CD14-positive monocyte (primary cell): ENCODE measurements at regions not wholly inside any gene's neighbourhood (a gene's known extent, or its start where the extent isn't known, plus 50 kb on each side); places are given as distances from the start of the nearest gene placed in this dataset.
A peak's percentile ranks its signal among the peaks of the same experiment; 100 is the strongest.

Experiments
- DNase-seq, 3 donors: peaks; one replicate each; pipeline ENCODE4 v3.0.0-alpha.2; 2011 to 2022
- H2AFZ ChIP-seq: 2 replicates; pipeline ENCODE4 v1.6.0; 2012; ENCODE audit warnings: mild to moderate bottlenecking, low read depth, low read length, inconsistent platforms; ENCODE audit not compliant: insufficient read depth, poor library complexity, severe bottlenecking
- H3K27ac ChIP-seq, 2 donors: 1 replicate in 1 of 2; 2 replicates in 1 of 2; pipeline ENCODE4 v1.5.1; 2012 to 2013; ENCODE audit warnings: low read length in 2 of 2, control low read depth in 1 of 2, inconsistent platforms in 1 of 2, low read depth in 1 of 2, mild to moderate bottlenecking in 1 of 2
- H3K27me3 ChIP-seq, 2 donors: one replicate each; pipeline versions ENCODE4 v1.6.0 to v1.6.1; 2011 to 2013; ENCODE audit warnings: low read length in 2 of 2; ENCODE audit not compliant: control insufficient read depth in 2 of 2, insufficient read depth in 2 of 2
- H3K36me3 ChIP-seq, 2 donors: replicated peaks in 1 of 2; 1 replicate in 1 of 2; 2 replicates in 1 of 2; pipeline versions ENCODE4 v1.5.1 to v1.6.1; 2012 to 2013; ENCODE audit warnings: low read length in 2 of 2, control low read depth in 1 of 2, inconsistent platforms in 1 of 2, mild to moderate bottlenecking in 1 of 2; ENCODE audit not compliant: insufficient read depth in 2 of 2, control insufficient read depth in 1 of 2
- H3K4me1 ChIP-seq, 2 donors: 1 replicate in 1 of 2; 2 replicates in 1 of 2; pipeline versions ENCODE4 v1.5.1 to v1.6.1; 2012 to 2013; ENCODE audit warnings: low read length in 2 of 2, control low read depth in 1 of 2, inconsistent platforms in 1 of 2, mild to moderate bottlenecking in 1 of 2, moderate library complexity in 1 of 2; ENCODE audit not compliant: insufficient read depth in 2 of 2, control insufficient read depth in 1 of 2
- H3K4me2 ChIP-seq: replicated peaks from 2 replicates; pipeline ENCODE3; 2012; ENCODE audit warnings: low read length, moderate library complexity, mild to moderate bottlenecking; ENCODE audit not compliant: poor library complexity, severe bottlenecking; ENCODE audit errors: extremely low read depth
- H3K4me3 ChIP-seq, 3 experiments: fragments of 200-600 bp in 1 of 3; sonication (generic) in 1 of 3; replicated peaks in 1 of 3; 1 replicate in 2 of 3; 2 replicates in 1 of 3; pipeline ENCODE4 v1.5.1; 2011 to 2013; ENCODE audit warnings: low read length in 3 of 3, mild to moderate bottlenecking in 3 of 3, control low read depth in 2 of 3, low read depth in 2 of 3, inconsistent platforms in 1 of 3, moderate library complexity in 1 of 3
- H3K79me2 ChIP-seq: 2 replicates; pipeline ENCODE4 v1.6.0; 2012; ENCODE audit warnings: mild to moderate bottlenecking, control low read depth, inconsistent platforms, low read length, moderate library complexity; ENCODE audit not compliant: insufficient read depth
- H3K9ac ChIP-seq: 2 replicates; pipeline ENCODE4 v1.6.0; 2017; ENCODE audit warnings: low read length, mild to moderate bottlenecking; ENCODE audit not compliant: insufficient read depth, poor library complexity, severe bottlenecking
- H3K9me3 ChIP-seq, 2 donors: replicated peaks in 1 of 2; 1 replicate in 1 of 2; 2 replicates in 1 of 2; pipeline versions ENCODE4 v1.5.1 to v1.6.1; 2012 to 2013; ENCODE audit warnings: low read length in 2 of 2, control low read depth in 1 of 2; ENCODE audit not compliant: control insufficient read depth in 1 of 2, insufficient read depth in 1 of 2
- H4K20me1 ChIP-seq: 2 replicates; pipeline ENCODE4 v1.6.0; 2012; ENCODE audit warnings: mild to moderate bottlenecking, low read length, control low read depth, moderate library complexity; ENCODE audit not compliant: insufficient read depth
- H3K27ac Mint-ChIP-seq, 7 donors: one replicate each; pipeline ENCODE4 v1.8.0; 2020; ENCODE audit warnings: mild to moderate bottlenecking in 7 of 7, mixed read lengths in 7 of 7, moderate library complexity in 6 of 7, inconsistent platforms in 2 of 7
- H3K27me3 Mint-ChIP-seq, 3 donors: one replicate each; pipeline ENCODE4 v1.8.0; 2021 to 2022; ENCODE audit warnings: low read depth in 3 of 3, mild to moderate bottlenecking in 3 of 3, mixed read lengths in 3 of 3, moderate library complexity in 3 of 3, inconsistent platforms in 1 of 3
- H3K36me3 Mint-ChIP-seq, 2 donors: one replicate each; pipeline ENCODE4 v1.8.0; 2020; ENCODE audit warnings: mixed read lengths in 2 of 2, inconsistent platforms in 1 of 2, mild to moderate bottlenecking in 1 of 2
- H3K4me1 Mint-ChIP-seq: one replicate; pipeline ENCODE4 v1.8.0; 2020; ENCODE audit warnings: mild to moderate bottlenecking, mixed read lengths
- H3K4me3 Mint-ChIP-seq, 2 donors: one replicate each; pipeline ENCODE4 v1.8.0; 2020; ENCODE audit warnings: mild to moderate bottlenecking in 2 of 2, mixed read lengths in 2 of 2, moderate library complexity in 1 of 2
- H3K9me3 Mint-ChIP-seq, 7 donors: one replicate each; pipeline ENCODE4 v1.8.0; 2020 to 2022; ENCODE audit warnings: mixed read lengths in 7 of 7, mild to moderate bottlenecking in 6 of 7, moderate library complexity in 6 of 7, inconsistent platforms in 2 of 7
- WGBS: methylation state at CpG from one replicate; pipeline ENCODE4 v1.1.5; 2013; ENCODE audit warnings: missing lambda C conversion rate; ENCODE audit not compliant: insufficient coverage; 5-methylcytosine and 5-hydroxymethylcytosine counted together
- intact Hi-C, 2 donors: fragments of 100-400 bp; cut with micrococcal nuclease; formaldehyde crosslinking; loops; one replicate each; pipeline versions ENCODE4 v1.15.0 to v1.15.1; 2023
- TF ChIP-seq, protein P1 (sequence below): fragments of 200-600 bp; IDR thresholded peaks from one replicate; pipeline ENCODE4 v1.8.0; 2022; ENCODE audit warnings: antibody characterized with exemption, mild to moderate bottlenecking

DNA sequence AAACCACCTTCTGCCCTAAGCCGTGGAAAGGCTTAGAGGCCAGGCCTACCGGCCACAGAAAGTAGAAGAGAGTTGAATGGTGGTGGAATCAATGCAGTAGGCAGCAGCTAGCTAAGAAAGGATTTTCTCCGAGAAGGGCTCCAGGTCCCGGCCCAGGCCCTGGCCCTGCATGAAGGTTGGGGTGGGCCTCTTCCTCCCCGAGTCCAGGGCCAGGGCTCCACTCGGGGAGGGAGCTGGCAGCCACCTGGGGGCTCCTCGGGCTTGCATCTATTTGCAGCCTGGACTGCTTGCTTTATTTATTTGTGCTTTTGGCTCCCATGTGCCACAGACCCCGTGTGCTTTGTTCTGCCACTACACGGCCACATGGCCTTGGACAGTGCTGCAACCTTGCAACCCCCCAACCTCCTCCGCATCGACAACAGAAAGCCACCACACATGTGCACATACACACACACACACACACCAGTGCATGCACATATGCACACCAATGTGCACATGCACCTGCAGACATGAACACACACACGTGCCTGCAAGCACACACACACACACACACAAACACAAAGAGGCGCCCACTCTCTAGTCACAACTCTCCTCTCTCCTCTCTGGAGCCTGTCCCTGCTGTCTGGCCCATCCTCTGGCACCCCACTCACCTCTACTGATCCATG lies 96.4 kb upstream of the TNRC6C start:
- WGBS: 87% methylated on average over 13 of the region's 13 CpGs
- H3K4me1 ChIP-seq: peaks cover 20 to 22% of the 10 kb centered on the region in 2 donors
- no peak overlapping the region for H2AFZ ChIP-seq
- no peak for DNase-seq
- no peak overlapping the region for H3K27ac Mint-ChIP-seq
- intact Hi-C loops: loop anchor here (5.0 to 10.0 kb wide), 2 partner anchors 35 to 93 kb away; partner anchors contain the start of gene TNRC6C (in 1 of the 2)
- no peaks in the 10 kb centered on the region for H3K9me3 ChIP-seq
- peaks cover 22 to 32% (median 28%) of the 10 kb centered on the region in 3 donors for H3K27me3 Mint-ChIP-seq
- H3K4me2 ChIP-seq: no peak overlapping the region
- peaks cover 0 to 3% (median 0%) of the 10 kb centered on the region in 7 donors for H3K9me3 Mint-ChIP-seq
- H4K20me1 ChIP-seq: no peaks in the 10 kb centered on the region
- H3K4me3 ChIP-seq: no peak overlapping the region
- H3K27ac ChIP-seq: no peak overlapping the region
- H3K4me1 Mint-ChIP-seq: peaks cover 16% of the 10 kb centered on the region
- TF ChIP-seq, protein P1, sequence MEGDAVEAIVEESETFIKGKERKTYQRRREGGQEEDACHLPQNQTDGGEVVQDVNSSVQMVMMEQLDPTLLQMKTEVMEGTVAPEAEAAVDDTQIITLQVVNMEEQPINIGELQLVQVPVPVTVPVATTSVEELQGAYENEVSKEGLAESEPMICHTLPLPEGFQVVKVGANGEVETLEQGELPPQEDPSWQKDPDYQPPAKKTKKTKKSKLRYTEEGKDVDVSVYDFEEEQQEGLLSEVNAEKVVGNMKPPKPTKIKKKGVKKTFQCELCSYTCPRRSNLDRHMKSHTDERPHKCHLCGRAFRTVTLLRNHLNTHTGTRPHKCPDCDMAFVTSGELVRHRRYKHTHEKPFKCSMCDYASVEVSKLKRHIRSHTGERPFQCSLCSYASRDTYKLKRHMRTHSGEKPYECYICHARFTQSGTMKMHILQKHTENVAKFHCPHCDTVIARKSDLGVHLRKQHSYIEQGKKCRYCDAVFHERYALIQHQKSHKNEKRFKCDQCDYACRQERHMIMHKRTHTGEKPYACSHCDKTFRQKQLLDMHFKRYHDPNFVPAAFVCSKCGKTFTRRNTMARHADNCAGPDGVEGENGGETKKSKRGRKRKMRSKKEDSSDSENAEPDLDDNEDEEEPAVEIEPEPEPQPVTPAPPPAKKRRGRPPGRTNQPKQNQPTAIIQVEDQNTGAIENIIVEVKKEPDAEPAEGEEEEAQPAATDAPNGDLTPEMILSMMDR: no peak
- H3K9ac ChIP-seq: no peak overlapping the region
- H3K36me3 ChIP-seq: no peaks in the 10 kb centered on the region
- H3K36me3 Mint-ChIP-seq: no peaks in the 10 kb centered on the region
- peaks cover 0 to 21% of the 10 kb centered on the region in 2 donors for H3K27me3 ChIP-seq
- H3K4me3 Mint-ChIP-seq: no peak overlapping the region
- H3K79me2 ChIP-seq: no peaks in the 10 kb centered on the region

DNA sequence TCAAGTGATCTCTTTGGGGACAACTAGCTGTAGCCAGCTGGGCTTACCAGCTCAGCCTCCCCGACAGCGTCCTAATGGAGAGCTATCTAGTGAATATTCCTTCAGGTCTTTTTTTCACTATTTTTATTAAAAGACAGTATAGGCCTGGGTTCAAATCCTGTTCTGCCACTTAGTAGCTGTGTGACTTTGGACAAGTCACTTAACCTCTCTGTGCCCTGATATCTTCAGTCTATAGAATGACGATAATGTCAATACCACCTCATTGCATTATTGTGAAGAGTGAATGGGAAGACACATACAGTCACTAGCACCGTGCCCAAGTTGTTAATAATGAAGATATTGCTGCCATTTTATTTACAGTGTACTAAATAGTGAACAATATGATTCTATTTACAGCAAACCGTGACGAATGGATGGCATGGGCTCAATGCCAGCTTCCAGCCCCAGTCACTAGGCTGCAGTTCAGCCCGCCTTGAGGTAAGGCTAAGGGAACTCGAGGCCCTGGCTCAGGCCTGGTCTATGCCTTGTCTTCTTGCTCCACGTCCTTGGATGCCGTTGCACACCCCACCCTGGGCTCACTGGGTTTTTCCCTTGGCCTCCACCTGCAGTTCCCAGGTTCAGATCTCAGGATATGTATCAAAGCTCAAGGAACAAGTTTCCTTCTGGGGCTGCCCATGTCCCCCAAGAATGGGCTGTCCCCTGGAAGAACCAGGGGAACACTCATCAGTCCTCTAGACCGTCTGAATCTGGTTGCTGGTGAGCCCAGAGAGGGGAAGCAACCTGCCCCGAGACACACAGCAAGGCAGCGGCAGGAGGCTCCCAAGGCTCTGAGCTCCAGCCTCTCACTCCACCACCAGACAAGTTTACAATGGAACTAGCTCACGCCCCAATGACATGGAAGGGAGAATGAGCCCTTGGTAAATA lies 95.4 kb upstream of the TNRC6C start:
- Histone ChIP-seq H3K4me2 (peak overlapping the region; percentile 34), H3K9ac (no peak overlapping the region), H3K36me3 (no peaks in the 10 kb centered on the region), H4K20me1 (no peaks in the 10 kb centered on the region), H3K27me3 (peaks cover 0 to 16% of the 10 kb centered on the region in 2 donors), H2AFZ (peak overlapping the region; percentile 21), H3K4me1 (peaks cover 30 to 33% of the 10 kb centered on the region in 2 donors), H3K79me2 (no peaks in the 10 kb centered on the region), H3K9me3 (no peaks in the 10 kb centered on the region), H3K4me3 (peak overlapping the region in 1 of 3 experiments; percentile 22), H3K27ac (no peak overlapping the region)
- no peak for DNase-seq
- Mint-ChIP-seq H3K36me3 (no peaks in the 10 kb centered on the region), H3K4me3 (peak overlapping the region in 1 of 2 donors; percentile 30), H3K9me3 (peaks cover 0 to 3% (median 2%) of the 10 kb centered on the region in 7 donors), H3K4me1 (peaks cover 27% of the 10 kb centered on the region), H3K27me3 (peaks cover 22 to 28% (median 26%) of the 10 kb centered on the region in 3 donors), H3K27ac (peak overlapping the region in 3 of 7 donors; percentile 38 to 78 (median 78))
- TF ChIP-seq, protein P1: no peak
- 69% methylated on average over 7 of the region's 14 CpGs for WGBS
- intact Hi-C loops: loop anchor here (5.0 to 10.0 kb wide), 2 partner anchors 34 to 92 kb away; partner anchors contain the start of gene TNRC6C (in 1 of the 2)
